OCI-LY7 (cell line): ENCODE measurements at regions not wholly inside any gene's neighbourhood (a gene's known extent, or its start where the extent isn't known, plus 50 kb on each side); places are given as distances from the start of the nearest gene placed in this dataset.
"Not testable (repeated sequence)": the region's sequence is repeated elsewhere in the genome, so short reads cannot be mapped to it uniquely, and the experiment has no call there.

ENCODE experiments used
- BruUV-seq: library from RNA; stranded (reverse); fragments of 400-500 nt; replicated peaks from 2 replicates; lab custom pipeline; 2021; lab: Mats Ljungman, UMichigan
- CTCF ChIA-PET: fragments of 300-600 bp; sonication (Branson Sonifier 250); formaldehyde crosslinking; loops from one replicate; lab custom pipeline; 2022; ENCODE audit warnings: antibody characterized with exemption; ENCODE audit not compliant: unreplicated experiment; lab: Charles Lee
- POLR2A ChIA-PET: fragments of 300-600 bp; sonication (Branson Sonifier 250); formaldehyde crosslinking; loops from one replicate; lab custom pipeline; 2022; ENCODE audit warnings: antibody characterized with exemption; lab: Charles Lee
- DNase-seq: peaks from one replicate; pipeline ENCODE4 v3.0.0-alpha.2; 2015; ENCODE audit warnings: low spot score
- H2AFZ ChIP-seq: fragments of 200-600 bp; sonication (generic), shearing (Covaris generic); 2 replicates; pipeline ENCODE4 v1.6.1; 2014; ENCODE audit warnings: mild to moderate bottlenecking, antibody characterized with exemption, low read length, moderate library complexity
- H3K27ac ChIP-seq: fragments of 200-600 bp; sonication (generic); 2 replicates; pipeline ENCODE4 v1.5.1; 2014; ENCODE audit warnings: mixed run types, low read depth, mild to moderate bottlenecking, moderate library complexity, low read length, inconsistent platforms; ENCODE audit not compliant: poor library complexity, severe bottlenecking
- H3K36me3 ChIP-seq: fragments of 200-600 bp; sonication (generic); 2 replicates; pipeline ENCODE4 v1.6.1; 2014; ENCODE audit warnings: mild to moderate bottlenecking, antibody characterized with exemption, low read length, moderate library complexity, mixed read lengths; ENCODE audit not compliant: insufficient read depth
- H3K4me1 ChIP-seq: fragments of 200-600 bp; sonication (generic); 2 replicates; pipeline ENCODE4 v1.5.1; 2014; ENCODE audit warnings: mild to moderate bottlenecking, low read length; ENCODE audit not compliant: insufficient read depth, poor library complexity, severe bottlenecking
- H3K4me2 ChIP-seq: fragments of 200-600 bp; sonication (generic); 2 replicates; pipeline ENCODE4 v1.6.1; 2014; ENCODE audit warnings: mild to moderate bottlenecking, low read length
- H3K4me3 ChIP-seq: fragments of 200-600 bp; sonication (generic); 2 replicates; pipeline ENCODE4 v1.5.1; 2014; ENCODE audit warnings: mild to moderate bottlenecking, low read depth, low read length; ENCODE audit not compliant: poor library complexity, severe bottlenecking
- H3K79me2 ChIP-seq: fragments of 200-600 bp; sonication (generic); 2 replicates; pipeline ENCODE4 v1.6.1; 2016; ENCODE audit warnings: low read depth, mild to moderate bottlenecking, low read length, moderate library complexity, mixed read lengths; ENCODE audit not compliant: insufficient read depth
- H3K9me2 ChIP-seq: fragments of 200-600 bp; sonication (generic); 2 replicates; pipeline ENCODE4 v1.6.1; 2016; ENCODE audit warnings: mild to moderate bottlenecking, low read length, mixed read lengths; ENCODE audit not compliant: insufficient read depth
- H3K9me3 ChIP-seq: fragments of 200-600 bp; sonication (generic); 2 replicates; pipeline ENCODE4 v1.6.1; 2014; ENCODE audit warnings: mild to moderate bottlenecking, mixed run types, low read length, mixed read lengths
- H4K20me1 ChIP-seq: fragments of 200-600 bp; sonication (generic); 2 replicates; pipeline ENCODE4 v1.6.1; 2014; ENCODE audit warnings: mild to moderate bottlenecking, antibody characterized with exemption, low read length, moderate library complexity, mixed read lengths; ENCODE audit not compliant: insufficient read depth
- EZH2phosphoT487 ChIP-seq: fragments of 200-600 bp; sonication (generic); IDR thresholded peaks from 2 replicates; pipeline ENCODE4 v1.6.1; 2018; ENCODE audit warnings: low read depth, borderline replicate concordance, mild to moderate bottlenecking, mixed run types, antibody characterized with exemption, low read length, moderate library complexity, mixed read lengths
- intact Hi-C: fragments of 100-400 bp; cut with micrococcal nuclease; formaldehyde crosslinking; loops from one replicate; pipeline ENCODE4 v1.10.0; 2022; ENCODE audit not compliant: unreplicated experiment
- TF ChIP-seq, protein P1 (sequence below): fragments of 200-600 bp; sonication (generic); conservative IDR thresholded peaks from 2 replicates; pipeline ENCODE4 v1.5.1; 2014; ENCODE audit warnings: mild to moderate bottlenecking, antibody characterized with exemption, low read length, moderate library complexity, mixed read lengths

DNA sequence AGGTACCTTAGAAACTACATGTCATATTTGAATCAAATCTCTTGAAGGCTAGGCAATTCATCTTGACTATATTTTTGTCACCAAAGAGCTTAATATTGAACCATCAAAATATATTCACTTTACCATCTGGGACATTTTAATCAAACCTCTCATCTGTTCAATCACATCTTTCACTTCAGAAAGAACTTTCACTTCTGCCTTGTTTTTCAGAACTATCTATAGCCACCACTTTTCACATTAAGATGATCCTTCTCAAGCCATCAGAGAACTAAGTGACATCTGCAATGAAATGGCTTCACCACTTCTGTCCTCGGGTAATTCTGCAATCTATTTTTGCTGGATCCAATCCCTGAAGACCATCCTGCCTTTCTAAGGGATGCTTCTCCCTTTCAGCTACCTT is 57.8 kb downstream of the OR2B2 start:
- BruUV-seq, result no TSS peak
- intact Hi-C loops, result loop anchor here (1.0 kb wide), 1 partner anchor 10 kb away; no protein-coding TSS in a partner anchor
- H3K4me2 ChIP-seq, result peak overlapping the region; percentile 65
- H3K36me3 ChIP-seq, result no peaks in the 10 kb centered on the region
- peak overlapping the region; percentile 83 for H3K27ac ChIP-seq
- no peaks in the 10 kb centered on the region for H3K9me3 ChIP-seq
- peak; percentile 57 for DNase-seq
- H2AFZ ChIP-seq, result peak overlapping the region; percentile 54; the same call in 1 of the 2 replicates
- no peaks in the 10 kb centered on the region for H4K20me1 ChIP-seq
- H3K4me1 ChIP-seq, result peaks cover 47% of the 10 kb centered on the region
- TF ChIP-seq, protein P1, sequence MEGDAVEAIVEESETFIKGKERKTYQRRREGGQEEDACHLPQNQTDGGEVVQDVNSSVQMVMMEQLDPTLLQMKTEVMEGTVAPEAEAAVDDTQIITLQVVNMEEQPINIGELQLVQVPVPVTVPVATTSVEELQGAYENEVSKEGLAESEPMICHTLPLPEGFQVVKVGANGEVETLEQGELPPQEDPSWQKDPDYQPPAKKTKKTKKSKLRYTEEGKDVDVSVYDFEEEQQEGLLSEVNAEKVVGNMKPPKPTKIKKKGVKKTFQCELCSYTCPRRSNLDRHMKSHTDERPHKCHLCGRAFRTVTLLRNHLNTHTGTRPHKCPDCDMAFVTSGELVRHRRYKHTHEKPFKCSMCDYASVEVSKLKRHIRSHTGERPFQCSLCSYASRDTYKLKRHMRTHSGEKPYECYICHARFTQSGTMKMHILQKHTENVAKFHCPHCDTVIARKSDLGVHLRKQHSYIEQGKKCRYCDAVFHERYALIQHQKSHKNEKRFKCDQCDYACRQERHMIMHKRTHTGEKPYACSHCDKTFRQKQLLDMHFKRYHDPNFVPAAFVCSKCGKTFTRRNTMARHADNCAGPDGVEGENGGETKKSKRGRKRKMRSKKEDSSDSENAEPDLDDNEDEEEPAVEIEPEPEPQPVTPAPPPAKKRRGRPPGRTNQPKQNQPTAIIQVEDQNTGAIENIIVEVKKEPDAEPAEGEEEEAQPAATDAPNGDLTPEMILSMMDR, result no peak
- no peak for TF ChIP-seq EZH2phosphoT487
- H3K4me3 ChIP-seq, result peak overlapping the region; percentile 31
- no peaks in the 10 kb centered on the region for H3K9me2 ChIP-seq
- POLR2A ChIA-PET, result interaction anchor here (1.0 to 27.1 kb wide), 4 partner anchors 8 to 21 kb away, joined by 3 to 1237 read pairs (median 10); a partner anchor contains a TSS
- no peaks in the 10 kb centered on the region for H3K79me2 ChIP-seq
- CTCF ChIA-PET, result no interaction called here

- intact Hi-C loops, result no loop called here
- BruUV-seq, result no TSS peak
- peaks cover 50% of the 10 kb centered on the region for H3K4me1 ChIP-seq
Observed at GRCh38 chr6:27851440-27851839, 60.8 kb downstream of the OR2B2 start.

DNA sequence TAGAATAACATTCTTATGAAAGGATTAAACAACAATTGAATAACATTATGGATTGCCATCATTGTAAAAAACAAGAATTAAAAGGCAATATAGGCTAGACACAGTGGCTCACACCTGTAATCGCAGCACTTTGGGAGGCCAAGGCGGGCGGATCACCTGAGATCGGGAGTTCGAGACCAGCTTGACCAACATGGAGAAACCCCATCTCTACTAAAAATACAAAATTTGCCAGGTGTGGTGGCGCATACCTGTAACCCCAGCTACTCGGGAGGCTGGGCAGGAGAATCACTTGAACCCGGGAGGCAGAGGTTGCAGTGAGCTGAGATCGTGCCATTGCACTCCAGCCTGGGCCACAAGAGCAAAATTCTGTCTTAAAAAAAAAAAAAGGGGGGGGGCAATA is 63.2 kb downstream of the OR2B2 start:
- H3K27ac ChIP-seq, H3K9me3 ChIP-seq, intact Hi-C loops, DNase-seq, H3K79me2 ChIP-seq, H3K36me3 ChIP-seq, CTCF ChIA-PET, H3K9me2 ChIP-seq, H3K4me3 ChIP-seq, H2AFZ ChIP-seq, H4K20me1 ChIP-seq, BruUV-seq, H3K4me2 ChIP-seq: not testable (repeated sequence)
- POLR2A ChIA-PET, result interaction anchor here (0.7 to 27.1 kb wide), 6 partner anchors 9 to 1823 kb away, joined by 3 to 1237 read pairs (median 20); a partner anchor contains a TSS
- H3K4me1 ChIP-seq, result peaks cover 27% of the 10 kb centered on the region

More at GRCh38 chr6:27851440-27851839, 60.8 kb downstream of the OR2B2 start:
- ChIA-PET CTCF (no interaction called here), POLR2A (interaction anchor here (0.6 to 27.1 kb wide), 7 partner anchors 9 to 234 kb away, joined by 3 to 1237 read pairs (median 9); a partner anchor contains a TSS)
- Histone ChIP-seq H3K27ac (no peak overlapping the region), H3K4me3 (no peak overlapping the region), H4K20me1 (no peaks in the 10 kb centered on the region), H3K36me3 (no peaks in the 10 kb centered on the region), H3K79me2 (no peaks in the 10 kb centered on the region), H3K9me3 (no peaks in the 10 kb centered on the region), H3K9me2 (no peaks in the 10 kb centered on the region), H2AFZ (peak overlapping the region; percentile 80), H3K4me2 (peak overlapping the region; percentile 37)
- no peak for TF ChIP-seq EZH2phosphoT487
- TF ChIP-seq, protein P1, result no peak
- no peak for DNase-seq
